HG03045 (cell line): ENCODE measurements at regions not wholly inside any gene's neighbourhood (a gene's known extent, or its start where the extent isn't known, plus 50 kb on each side); places are given as distances from the start of the nearest gene placed in this dataset.
"Not testable (repeated sequence)": the region's sequence is repeated elsewhere in the genome, so short reads cannot be mapped to it uniquely, and the experiment has no call there.

Experiments used
- ATAC-seq: cut with Tn5 transposase; IDR thresholded peaks from one replicate; pipeline ENCODE4 v1.9.1; 2021; ENCODE audit warnings: mild to moderate bottlenecking, moderate library complexity; ENCODE audit not compliant: unreplicated experiment

DNA sequence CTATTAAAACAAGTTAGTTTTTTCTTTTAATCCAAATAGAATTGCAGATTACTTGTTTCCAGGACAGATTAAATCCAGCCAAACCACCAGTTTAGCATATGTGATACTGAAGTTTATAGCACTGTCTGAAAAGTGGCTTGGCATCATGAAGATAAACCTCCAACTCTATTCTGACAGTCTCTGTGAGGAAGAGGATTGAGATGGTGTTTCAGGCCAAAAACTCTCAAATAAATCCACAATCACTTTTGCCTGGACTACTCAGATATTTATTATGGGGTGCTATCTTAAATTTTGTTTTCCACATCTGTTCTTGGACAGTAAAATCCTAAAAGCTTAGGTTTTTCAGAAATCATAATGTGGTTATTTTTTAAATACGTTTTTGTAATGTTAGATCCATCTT is 161.7 kb upstream of the SEMA3C start:
- ATAC-seq, result no peak

DNA sequence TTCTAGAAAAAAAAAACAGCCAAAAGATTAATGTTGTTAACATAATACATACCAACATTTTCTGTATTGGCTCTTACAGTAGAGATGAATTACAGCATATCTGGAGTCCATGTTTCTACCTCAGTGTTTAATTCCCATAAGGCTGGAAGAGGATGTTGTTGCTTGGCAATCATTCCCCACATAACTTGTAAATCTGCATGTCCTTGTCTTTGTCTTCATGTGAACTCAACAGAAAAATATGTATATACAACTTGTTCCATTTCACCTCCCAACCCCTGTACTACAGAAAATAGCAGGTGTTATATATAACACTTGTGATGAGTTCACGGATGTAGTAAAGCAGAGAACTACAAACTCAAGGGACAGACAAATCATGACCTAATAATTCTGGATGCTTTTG is 160.9 kb upstream of the SEMA3C start:
- no peak for ATAC-seq

DNA sequence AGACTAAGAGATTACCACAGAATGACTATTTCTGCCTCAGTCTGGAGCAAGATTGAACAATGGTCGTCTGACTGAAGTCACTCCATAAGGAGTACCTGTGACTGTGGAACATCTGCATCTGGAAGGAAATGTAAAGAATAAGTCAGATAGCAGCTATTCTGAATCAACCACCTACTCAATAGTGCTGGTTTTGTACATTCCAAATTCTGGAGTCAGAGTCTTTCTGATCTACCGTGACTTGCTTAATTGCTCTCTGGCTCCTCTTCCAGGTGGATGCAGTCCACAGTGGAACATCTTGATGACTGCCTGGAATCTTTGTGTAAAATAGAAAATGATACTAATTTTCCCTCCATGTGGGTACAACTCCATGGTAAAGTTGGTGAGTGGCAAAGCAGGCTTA is 156.3 kb upstream of the SEMA3C start:
- no peak for ATAC-seq

DNA sequence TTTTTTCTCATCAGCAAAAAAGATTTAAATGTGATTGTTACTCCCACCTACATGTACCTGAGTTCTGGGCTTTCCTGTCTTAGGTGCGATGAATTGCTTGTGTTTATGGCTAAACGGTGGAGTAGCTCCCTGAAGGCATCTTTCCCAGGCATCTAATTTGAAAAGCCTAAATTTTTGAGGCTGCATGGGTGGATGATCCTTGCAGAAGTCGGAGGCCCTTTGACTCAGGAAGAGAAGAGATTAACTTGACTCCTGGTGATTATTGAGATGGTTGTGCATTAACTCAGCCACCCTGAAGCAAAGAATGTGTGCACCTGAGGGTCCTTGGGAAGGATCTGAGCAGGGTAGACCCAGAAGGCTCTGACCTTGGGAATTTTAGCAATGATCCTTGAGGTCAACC is 155.6 kb upstream of the SEMA3C start:
- ATAC-seq, result no peak

DNA sequence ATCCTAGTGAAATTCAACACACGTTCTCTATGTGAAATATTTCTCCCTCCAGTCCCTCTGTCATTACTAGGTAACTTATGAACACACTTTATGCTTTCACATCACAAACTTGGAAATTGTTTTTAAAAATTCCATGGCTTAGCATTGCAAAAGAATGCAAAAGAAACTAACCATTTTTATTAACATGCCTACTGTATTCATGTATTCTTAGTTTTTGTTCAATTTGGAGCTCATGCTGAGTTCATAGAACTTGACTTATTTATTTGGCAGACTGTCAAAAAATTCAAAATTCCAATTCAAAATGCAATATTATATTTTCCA is 155.0 kb upstream of the SEMA3C start:
- no peak for ATAC-seq

DNA sequence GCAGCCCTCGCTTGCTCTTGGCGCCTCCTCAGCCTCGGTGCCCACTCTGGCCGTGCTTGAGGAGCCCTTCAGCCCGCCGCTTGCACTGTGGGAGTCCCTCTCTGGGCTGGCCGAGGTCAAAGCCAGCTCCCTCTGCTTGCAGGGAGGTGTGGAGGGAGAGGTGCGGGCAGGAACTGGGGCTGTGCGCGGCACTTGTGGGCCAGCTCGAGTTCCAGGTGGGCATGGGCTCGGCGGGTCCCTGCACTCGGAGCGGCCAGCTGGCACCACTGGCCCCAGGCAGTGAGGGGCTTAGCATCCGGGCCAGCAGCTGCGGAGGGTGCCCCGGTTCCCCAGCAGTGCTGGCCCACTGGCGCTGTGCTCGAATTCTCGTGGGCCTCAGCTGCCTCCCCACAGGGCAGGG is 152.1 kb upstream of the SEMA3C start:
- ATAC-seq, result no peak

DNA sequence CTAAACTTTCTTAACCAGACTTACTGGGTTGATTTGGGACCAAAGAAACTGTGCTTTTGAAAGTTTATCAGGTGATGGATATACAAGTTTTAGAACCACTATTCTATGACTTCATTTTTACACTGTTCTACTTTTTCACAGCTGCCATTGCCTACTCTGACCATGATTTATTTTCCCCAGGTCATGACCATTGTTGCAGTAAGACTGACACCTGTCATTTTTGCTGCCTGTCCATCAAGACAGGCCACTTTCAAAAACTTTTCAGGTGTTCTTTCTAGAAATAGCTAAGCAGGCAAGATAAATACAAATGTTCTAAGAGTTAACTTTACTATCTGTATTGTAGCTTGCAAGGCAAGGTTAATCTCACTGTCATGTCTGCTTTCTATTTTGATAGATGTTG is 147.9 kb upstream of the SEMA3C start:
- ATAC-seq, result no peak

DNA sequence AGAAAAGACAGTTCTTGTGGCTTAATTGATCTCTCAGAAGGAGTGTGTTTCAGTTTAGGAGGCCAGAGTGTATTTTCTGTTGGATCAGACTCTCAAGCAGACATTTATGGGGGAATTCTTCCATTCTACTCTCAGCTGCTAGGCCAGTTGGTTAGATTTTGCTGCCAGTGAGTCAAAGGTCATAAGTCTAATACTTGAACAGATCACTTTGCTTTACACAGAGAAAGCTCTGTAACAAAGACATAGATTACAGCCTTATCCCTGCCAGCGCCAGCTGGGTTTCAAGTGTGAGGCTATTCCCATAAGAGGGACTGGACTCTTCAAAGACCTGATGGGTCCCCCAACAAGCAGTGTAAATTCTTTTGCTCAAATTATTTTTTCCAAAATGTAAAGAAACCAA is 145.6 kb upstream of the SEMA3C start:
- ATAC-seq, result no peak

DNA sequence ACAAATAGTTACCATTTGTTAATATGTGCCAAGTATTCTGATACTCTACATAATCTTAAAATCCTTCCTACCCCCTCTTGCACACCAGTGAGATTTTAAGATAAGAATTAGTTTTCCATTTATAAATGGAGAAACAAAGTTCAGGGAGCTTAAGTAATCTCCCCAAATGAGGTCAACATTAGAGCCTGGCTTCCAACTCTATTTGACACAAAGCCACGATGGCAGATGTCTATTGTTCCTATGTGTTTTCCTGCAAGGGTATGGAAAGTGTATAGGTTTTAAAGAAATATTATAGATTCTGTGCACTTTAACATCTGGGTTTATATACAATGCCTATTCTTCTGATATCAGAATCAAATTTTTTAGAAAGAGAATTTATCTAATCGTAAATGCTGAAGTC is 143.9 kb upstream of the SEMA3C start:
- no peak for ATAC-seq

DNA sequence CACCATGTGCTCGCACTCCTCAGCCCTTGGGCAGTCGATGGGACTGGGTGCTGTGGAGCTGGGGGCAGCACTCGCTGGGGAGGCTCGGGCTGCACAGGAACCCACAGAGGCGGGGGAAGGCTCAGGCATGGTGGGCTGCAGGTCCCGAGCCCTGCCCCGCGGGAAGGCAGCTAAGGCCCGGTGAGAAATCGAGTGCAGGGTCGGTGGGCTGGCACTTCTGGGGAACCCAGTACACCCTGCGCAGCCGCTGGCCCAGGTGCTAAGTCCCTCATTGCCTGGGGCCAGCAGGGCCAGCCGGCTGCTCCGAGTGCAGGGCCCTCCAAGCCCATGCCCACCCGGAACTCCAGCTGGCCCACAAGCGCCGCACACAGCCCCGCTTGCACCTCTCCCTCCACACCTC is 138.6 kb upstream of the SEMA3C start:
- not testable (repeated sequence) for ATAC-seq

DNA sequence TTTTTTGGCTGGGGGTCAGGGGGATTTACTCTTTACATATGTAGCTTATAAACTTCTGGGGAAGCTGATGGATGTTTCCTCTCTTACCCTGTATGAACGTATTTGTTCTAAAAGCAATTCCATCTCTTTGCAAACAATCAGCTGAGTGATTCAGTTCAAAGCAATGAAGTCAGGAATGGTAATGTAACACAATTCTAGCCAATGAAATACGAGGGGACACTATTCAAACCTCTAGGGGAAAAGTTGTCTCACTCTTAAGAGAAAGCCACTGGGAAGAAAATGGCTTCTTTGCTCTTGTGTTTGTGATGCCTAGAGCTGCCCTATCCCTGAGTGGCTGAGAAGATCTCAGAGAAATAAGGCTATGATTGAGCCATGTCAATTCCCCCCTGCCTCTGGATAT is 134.8 kb upstream of the SEMA3C start:
- ATAC-seq, result no peak

DNA sequence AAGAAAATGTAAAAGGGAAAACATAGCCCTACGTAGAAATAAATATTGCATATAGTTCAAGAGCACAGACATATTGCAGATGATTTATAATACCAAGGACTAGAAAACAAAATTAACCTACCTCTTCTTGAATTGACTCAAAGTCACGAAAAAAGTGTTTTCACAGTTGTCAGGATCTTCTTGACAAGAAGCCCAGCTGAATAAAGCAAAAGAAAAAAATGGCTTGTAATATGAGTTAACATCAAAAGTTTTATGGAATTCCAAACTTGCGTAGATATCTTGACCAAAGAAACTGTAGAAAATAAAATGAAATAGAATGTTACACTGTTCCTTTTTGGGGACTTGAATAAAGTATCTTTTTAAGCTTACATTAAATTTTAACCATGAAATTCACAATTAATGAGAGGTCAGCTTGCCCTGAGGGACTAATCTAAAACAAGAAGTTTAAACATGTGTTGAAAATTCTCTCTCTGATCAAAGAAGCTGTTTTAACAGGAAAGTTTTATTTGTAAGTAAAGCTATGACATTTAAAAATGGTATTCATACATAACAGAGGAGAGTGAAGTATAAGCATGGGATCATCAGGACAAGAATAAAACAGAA is 133.1 kb upstream of the SEMA3C start:
- ATAC-seq, result no peak

DNA sequence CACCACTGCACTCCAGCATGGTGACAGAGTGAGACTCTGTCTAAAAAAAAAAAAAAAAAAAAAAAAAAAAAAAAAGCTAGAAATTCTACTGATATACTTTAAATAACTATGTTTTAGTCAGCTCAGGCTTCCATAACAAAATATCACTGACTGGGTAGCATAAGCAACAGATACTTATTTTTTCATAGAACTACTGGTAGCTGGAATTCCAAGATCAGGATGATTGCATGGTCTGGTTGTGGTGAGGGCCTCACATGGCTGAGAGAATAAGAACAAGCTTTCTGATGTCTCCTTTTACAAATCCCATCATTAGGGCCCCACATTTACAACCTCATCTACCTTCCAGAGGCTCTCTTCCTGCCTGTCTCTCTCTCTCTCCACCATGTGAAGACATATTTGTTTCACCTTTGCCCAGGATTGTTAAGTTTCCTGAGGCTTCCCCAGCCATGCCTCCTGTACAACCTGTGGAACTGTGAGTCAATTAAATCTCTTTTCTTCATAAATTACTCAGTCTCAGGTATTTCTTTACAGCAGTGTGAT is 126.7 kb upstream of the SEMA3C start:
- no peak for ATAC-seq

DNA sequence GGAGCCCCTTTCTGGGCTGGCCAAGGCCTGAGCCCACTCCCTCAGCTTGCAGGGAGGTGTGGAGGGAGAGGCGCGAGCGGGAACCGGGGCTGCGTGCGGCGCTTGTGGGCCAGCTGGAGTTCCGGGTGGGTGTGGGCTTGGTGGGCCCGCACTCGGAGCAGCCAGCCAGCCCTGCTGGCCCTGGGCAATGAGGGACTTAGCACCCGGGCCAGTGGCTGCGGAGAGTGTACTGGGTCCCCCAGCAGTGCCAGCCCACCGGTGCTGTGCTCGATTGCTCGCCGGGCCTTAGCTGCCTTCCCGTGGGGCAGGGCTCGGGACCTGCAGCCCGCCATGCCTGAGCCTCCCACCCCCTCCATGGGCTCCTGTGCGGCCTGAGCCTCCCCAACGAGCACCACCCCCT is 123.8 kb upstream of the SEMA3C start:
- ATAC-seq, result not testable (repeated sequence)

DNA sequence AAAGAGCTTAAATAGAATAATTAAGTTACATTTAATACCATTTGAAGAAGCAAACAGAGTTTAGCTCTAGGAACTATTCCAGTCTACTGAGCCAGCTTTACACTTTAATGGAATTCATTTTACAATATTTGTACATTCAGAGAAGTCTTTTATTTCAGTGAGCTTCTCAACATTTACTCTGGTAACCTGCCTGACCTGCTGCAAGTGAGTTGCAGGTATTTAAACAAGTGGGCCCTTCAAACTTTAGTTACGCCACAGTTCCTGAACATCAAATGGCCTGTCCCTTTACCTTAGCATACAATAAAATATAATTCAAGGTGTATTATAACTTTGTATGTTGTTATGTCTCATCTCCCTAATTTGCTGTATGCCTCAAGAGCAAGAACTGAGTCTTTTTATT is 121.6 kb upstream of the SEMA3C start:
- ATAC-seq, result no peak

DNA sequence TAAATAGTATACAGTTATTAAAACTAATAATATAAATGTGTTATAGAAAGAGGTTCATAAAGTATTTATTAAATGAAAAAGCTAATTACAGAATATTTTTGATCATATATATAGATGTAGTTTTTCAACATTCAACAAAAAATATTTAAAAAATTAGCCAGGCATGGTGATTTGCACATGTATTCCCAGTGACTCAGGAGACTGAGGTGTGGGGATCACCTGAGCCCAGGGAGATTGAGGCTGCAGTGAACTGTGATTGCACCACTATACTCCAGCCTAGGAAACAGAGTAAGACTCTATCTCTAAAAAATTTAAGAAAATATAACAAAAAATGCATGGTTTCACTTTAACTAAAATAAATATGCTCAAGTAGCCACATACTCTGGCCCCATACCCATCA is 118.0 kb upstream of the SEMA3C start:
- ATAC-seq, result no peak

DNA sequence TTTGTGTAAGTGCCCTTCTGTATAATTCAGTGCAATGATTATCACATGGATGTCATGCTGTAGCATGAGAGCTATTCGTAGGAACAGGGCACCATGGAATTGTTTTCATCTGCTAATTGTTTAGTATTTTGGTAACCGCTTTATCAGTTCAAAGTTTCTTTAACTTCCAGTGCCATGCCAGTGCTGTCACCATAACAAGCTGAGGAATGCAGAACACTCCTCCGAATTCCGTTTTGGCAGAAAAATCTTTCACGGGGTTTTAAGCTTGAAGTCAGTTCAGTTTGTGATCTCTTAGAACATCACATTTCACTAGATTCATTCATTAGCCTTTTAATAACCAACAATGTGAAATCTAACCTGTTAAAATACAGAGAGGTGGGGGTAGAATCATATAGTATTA is 117.2 kb upstream of the SEMA3C start:
- no peak for ATAC-seq

DNA sequence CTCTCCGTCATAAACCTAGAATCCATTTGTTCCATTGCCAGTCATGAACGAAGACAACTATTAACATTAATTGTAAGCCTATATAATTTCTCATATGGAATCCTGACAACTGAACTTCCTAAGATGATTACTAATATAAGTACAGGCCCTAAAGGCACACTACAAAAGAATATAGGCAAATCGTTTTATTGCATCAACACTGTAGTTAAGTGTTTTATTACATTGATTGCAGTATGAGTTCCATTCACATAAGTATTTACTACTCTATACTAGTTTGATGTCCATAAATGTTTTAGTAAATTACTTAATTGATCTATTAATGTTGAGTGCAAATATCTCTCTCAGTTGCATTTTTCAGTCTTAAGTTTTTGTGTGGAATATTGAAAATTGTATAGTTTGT is 113.1 kb upstream of the SEMA3C start:
- no peak for ATAC-seq

DNA sequence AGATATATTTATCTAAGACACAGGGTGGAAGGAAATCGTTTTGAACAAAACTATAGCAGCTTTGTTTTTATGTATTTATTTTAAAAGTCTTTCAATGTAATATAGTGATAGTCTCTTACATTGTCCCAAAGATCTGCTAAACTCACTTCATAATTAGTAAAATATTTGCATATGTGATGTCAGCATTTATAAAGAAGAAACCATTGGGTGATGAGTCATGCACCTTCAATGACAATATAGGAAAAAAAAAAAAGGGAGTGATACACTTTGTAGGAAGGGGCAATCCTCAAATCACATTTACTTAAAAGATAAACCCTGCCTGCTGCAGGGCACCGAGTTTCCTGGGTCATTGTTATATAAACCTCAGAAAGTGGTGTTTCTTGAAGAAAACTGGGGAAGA is 112.4 kb upstream of the SEMA3C start:
- no peak for ATAC-seq

DNA sequence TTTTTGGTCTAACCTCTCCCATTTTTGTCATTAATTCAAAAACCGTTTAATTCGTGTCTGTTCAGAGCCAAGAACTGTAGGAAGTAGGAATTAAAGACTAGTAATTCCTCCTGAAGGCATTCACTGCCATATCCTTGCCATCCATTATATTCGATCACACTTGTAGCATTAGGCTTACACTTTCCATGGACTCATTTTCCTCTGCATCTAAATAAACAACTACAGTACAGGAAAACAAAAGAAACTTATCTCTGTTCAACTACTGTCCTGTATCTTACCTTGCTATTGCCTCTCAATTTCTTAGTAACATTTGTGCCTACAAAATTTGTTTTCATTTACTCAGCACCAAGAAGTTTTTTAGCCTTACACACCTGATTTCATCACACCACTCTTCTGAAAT is 111.6 kb upstream of the SEMA3C start:
- no peak for ATAC-seq

DNA sequence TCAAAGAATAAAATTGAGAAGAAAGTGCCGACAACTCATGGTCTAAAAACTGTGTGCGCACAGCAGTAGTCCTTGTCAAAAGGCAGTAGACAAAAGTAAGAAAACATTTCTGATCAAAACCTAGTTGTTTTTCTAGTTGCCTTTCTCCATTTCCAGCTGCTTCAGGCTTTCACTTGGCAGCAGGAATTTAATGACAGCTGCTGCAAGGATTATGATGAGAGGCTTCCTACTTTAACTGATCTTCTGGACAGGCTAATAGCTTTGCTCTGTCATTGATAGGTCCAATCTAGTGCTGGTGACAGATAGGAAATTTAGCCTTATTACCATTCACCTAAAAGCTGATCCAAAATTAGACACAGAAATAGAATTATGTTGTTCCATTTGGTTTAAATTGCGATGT is 110.7 kb upstream of the SEMA3C start:
- ATAC-seq, result no peak

DNA sequence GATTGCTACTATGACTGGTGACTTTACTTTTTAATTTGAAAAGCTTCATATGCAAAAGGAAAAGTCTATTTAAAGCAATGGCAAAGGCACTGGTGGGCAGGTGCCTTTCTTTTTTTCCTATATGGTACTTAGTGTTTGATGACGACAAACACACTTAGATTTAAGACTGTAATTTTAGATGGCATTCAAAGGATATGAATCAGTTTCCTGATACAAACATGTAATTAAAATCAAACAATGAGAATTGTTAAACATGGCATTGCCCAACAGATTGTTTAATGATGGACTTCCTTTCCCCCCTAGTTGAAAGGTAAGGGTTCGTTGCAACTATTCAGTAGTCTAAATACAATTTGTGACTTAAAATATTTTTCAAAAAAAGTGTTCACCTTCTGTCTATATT is 106.5 kb upstream of the SEMA3C start:
- no peak for ATAC-seq

DNA sequence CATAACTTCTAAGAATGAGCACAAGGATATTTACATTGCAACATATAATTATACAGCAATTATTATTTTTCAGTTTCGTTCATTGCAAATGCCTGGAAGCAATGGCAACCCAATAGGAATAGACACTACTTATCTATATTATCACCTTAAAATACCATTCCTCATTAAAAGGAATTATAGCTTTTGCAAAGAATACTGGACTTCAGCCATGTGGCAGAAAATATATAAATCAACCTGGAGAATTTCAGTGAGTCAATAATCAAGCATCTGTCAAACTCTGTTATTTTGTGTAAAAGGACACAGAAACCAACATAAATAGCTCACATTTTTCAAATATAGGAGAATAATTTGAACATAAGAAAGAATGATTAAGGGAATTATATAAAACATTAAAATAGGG is 96.1 kb upstream of the SEMA3C start:
- no peak for ATAC-seq

DNA sequence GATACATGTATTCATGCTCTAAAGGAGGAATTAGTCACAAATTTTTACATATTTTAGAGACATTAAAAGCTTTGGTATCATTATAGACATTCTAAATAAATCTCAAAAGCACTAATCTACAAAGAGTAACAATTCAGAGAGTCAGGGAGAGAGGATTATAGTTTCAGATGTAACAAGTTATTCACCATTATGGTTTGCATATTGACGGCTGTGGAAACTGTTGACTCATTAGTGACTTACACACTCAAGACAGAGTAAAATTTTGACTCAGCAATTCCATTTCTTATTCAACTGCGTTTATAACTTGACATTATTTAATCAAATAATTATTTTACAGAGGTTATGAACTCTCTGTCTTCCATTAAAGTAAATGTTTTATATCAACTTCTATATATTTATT is 95.4 kb upstream of the SEMA3C start:
- ATAC-seq, result no peak
